Fibroblast of the aortic adventitia (primary cell): ENCODE measurements at regions not wholly inside any gene's neighbourhood (a gene's known extent, or its start where the extent isn't known, plus 50 kb on each side); places are given as distances from the start of the nearest gene placed in this dataset.

Source experiments
- DNase-seq: peaks from one replicate; pipeline ENCODE4 v3.0.0-alpha.2; 2010; ENCODE audit warnings: low read depth
- H3K4me3 ChIP-seq: 2 replicates; pipeline ENCODE4 v1.5.1; 2011; ENCODE audit warnings: low read depth, mild to moderate bottlenecking, control low read depth, low read length, moderate library complexity
- TF ChIP-seq, protein P1 (sequence below): IDR thresholded peaks from 2 replicates; pipeline ENCODE4 v1.5.1; 2011; ENCODE audit warnings: mild to moderate bottlenecking, low read length, control low read depth, inconsistent platforms; ENCODE audit not compliant: insufficient read depth

GRCh38 chr12:71214511-71215285 is 56.9 kb upstream of the TSPAN8 start:
- H3K4me3 ChIP-seq = no peak overlapping the region
- DNase-seq = peak; percentile 50
- TF ChIP-seq, protein P1, sequence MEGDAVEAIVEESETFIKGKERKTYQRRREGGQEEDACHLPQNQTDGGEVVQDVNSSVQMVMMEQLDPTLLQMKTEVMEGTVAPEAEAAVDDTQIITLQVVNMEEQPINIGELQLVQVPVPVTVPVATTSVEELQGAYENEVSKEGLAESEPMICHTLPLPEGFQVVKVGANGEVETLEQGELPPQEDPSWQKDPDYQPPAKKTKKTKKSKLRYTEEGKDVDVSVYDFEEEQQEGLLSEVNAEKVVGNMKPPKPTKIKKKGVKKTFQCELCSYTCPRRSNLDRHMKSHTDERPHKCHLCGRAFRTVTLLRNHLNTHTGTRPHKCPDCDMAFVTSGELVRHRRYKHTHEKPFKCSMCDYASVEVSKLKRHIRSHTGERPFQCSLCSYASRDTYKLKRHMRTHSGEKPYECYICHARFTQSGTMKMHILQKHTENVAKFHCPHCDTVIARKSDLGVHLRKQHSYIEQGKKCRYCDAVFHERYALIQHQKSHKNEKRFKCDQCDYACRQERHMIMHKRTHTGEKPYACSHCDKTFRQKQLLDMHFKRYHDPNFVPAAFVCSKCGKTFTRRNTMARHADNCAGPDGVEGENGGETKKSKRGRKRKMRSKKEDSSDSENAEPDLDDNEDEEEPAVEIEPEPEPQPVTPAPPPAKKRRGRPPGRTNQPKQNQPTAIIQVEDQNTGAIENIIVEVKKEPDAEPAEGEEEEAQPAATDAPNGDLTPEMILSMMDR = no peak

DNA sequence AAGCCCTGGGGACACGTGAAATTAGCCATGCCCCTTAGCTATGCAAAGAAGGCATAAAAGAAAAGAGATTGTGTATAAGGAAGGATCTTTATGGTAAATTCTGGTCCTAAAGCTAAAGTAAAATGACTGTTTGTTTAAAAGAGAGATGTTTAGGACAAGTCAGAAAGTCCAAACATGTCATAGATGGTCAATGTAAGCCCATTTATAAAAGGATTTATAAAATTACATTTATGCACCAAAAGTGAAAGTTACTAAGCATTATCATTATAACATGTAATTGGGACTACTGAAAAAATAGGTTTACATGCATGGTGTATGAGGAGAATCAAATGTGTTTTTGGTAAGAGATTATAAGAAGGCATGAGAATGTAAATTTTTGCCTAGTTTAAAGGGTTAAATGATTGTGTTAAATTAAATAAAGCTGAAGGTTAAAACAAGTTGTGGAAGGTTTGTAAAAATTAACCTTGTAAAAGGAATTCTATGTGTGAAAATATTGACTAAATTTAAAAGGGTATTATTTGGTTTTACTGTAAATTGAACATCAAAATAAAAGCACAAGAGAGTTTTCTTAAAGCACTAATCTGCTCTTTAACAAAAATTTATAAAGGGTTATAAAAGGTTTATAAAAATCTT is 50.4 kb upstream of the TSPAN8 start:
- TF ChIP-seq, protein P1 = no peak
- no peak for DNase-seq
- no peak overlapping the region for H3K4me3 ChIP-seq
